CD4-positive, alpha-beta T cell (primary cell): ENCODE measurements at regions not wholly inside any gene's neighbourhood (a gene's known extent, or its start where the extent isn't known, plus 50 kb on each side); places are given as distances from the start of the nearest gene placed in this dataset.

Experiments
- ATAC-seq: fragments of 200-7000 bp; cut with Tn5 transposase; one replicate; pipeline ENCODE4 v1.10.0; 2022; ENCODE audit warnings: mild to moderate bottlenecking; ENCODE audit not compliant: poor library complexity
- CTCF ChIA-PET: fragments of 350-600 bp; sonication (Branson Sonifier 250); formaldehyde crosslinking; loops from one replicate; lab custom pipeline; 2021; ENCODE audit warnings: antibody characterized with exemption, inconsistent platforms; lab: Charles Lee
- POLR2A ChIA-PET: fragments of 350-600 bp; sonication (Branson Sonifier 250); formaldehyde crosslinking; loops from one replicate; lab custom pipeline; 2021; ENCODE audit warnings: antibody characterized with exemption, inconsistent platforms; lab: Charles Lee
- DNase-seq, 14 experiments: peaks; one replicate each; pipeline ENCODE4 v3.0.0-alpha.2; 2013 to 2020; ENCODE audit warnings: mixed read lengths in 2 of 14
- H3K27ac ChIP-seq, 2 donors: one replicate each; pipeline versions ENCODE4 v1.5.1 to v1.7.0; 2013; ENCODE audit warnings: low read length in 2 of 2, low read depth in 1 of 2, mild to moderate bottlenecking in 1 of 2
- H3K27me3 ChIP-seq, 2 experiments: 1 replicate in 1 of 2; 2 replicates in 1 of 2; pipeline versions ENCODE4 v1.6.1 to v1.7.0; 2013; ENCODE audit warnings: low read length in 2 of 2, control low read depth in 1 of 2, mild to moderate bottlenecking in 1 of 2, moderate library complexity in 1 of 2; ENCODE audit not compliant: insufficient read depth in 2 of 2, control insufficient read depth in 1 of 2
- H3K36me3 ChIP-seq: one replicate; pipeline ENCODE4 v1.6.1; 2013; ENCODE audit warnings: low read length, control low read depth; ENCODE audit not compliant: insufficient read depth
- H3K4me1 ChIP-seq: one replicate; pipeline ENCODE4 v1.6.1; 2013; ENCODE audit warnings: low read length, control low read depth; ENCODE audit not compliant: insufficient read depth
- H3K4me3 ChIP-seq: one replicate; pipeline ENCODE4 v1.5.1; 2013; ENCODE audit warnings: mild to moderate bottlenecking, low read length, moderate library complexity
- H3K9me3 ChIP-seq, 2 experiments: 1 replicate in 1 of 2; 2 replicates in 1 of 2; pipeline versions ENCODE4 v1.6.1 to v1.7.0; 2013; ENCODE audit warnings: low read length in 2 of 2, mild to moderate bottlenecking in 2 of 2, control low read depth in 1 of 2, moderate library complexity in 1 of 2; ENCODE audit not compliant: control insufficient read depth in 1 of 2, insufficient read depth in 1 of 2
- H3K27ac Mint-ChIP-seq: one replicate; pipeline ENCODE4 v1.8.0; 2020; ENCODE audit warnings: mixed read lengths
- H3K27me3 Mint-ChIP-seq: one replicate; pipeline ENCODE4 v1.8.0; 2021; ENCODE audit warnings: mixed read lengths
- H3K36me3 Mint-ChIP-seq: one replicate; pipeline ENCODE4 v1.8.0; 2021; ENCODE audit warnings: low read depth, mixed read lengths
- H3K4me1 Mint-ChIP-seq: one replicate; pipeline ENCODE4 v1.8.0; 2021; ENCODE audit warnings: low read depth, mixed read lengths
- H3K4me3 Mint-ChIP-seq: one replicate; pipeline ENCODE4 v1.8.0; 2020; ENCODE audit warnings: mild to moderate bottlenecking, mixed read lengths
- H3K9me3 Mint-ChIP-seq: one replicate; pipeline ENCODE4 v1.8.0; 2020; ENCODE audit warnings: mixed read lengths
- intact Hi-C, 2 experiments: fragments of 100-400 bp; cut with DNase I in 1 of 2; cut with micrococcal nuclease in 1 of 2; formaldehyde crosslinking; loops; one replicate each; pipeline versions ENCODE4 v1.15.1 to v1.9.0; 2023 to 2025; cut with DNase I, micrococcal nuclease
- TF ChIP-seq, protein P1 (sequence below): fragments of 200-600 bp; IDR thresholded peaks from one replicate; pipeline ENCODE4 v1.8.0; 2022; ENCODE audit warnings: antibody characterized with exemption, mild to moderate bottlenecking

DNA sequence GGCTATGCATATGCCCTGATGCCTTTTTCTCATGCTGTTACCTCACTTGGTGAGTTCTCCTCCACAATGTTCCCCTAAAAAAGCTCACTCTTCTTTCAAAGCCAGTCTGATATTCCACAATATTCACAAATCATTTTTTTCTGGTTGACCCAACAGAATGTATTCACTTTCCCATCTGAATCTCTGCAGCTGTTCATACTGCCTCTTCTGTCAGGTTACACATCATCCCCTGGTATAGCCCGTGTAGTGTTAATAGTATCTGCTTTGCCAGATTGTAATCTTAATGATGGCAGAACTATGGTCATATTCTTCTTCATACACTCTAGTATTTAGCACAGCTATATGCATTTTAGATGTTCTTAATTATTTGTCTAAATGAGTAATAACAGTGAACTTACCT lies 544.3 kb downstream of the EFNB2 start:
- Histone ChIP-seq H3K4me3 (no peak overlapping the region), H3K9me3 (no peaks in the 10 kb centered on the region), H3K4me1 (no peaks in the 10 kb centered on the region), H3K36me3 (no peaks in the 10 kb centered on the region), H3K27me3 (no peaks in the 10 kb centered on the region), H3K27ac (no peak overlapping the region)
- Mint-ChIP-seq H3K27ac (no peak overlapping the region), H3K36me3 (no peaks in the 10 kb centered on the region), H3K4me1 (no peaks in the 10 kb centered on the region), H3K9me3 (peaks cover 4% of the 10 kb centered on the region), H3K4me3 (no peak overlapping the region), H3K27me3 (no peaks in the 10 kb centered on the region)
- POLR2A ChIA-PET: no interaction called here
- DNase-seq: no peak
- CTCF ChIA-PET: no interaction called here
- intact Hi-C loops: no loop called here
- ATAC-seq: no peak
- TF ChIP-seq, protein P1, sequence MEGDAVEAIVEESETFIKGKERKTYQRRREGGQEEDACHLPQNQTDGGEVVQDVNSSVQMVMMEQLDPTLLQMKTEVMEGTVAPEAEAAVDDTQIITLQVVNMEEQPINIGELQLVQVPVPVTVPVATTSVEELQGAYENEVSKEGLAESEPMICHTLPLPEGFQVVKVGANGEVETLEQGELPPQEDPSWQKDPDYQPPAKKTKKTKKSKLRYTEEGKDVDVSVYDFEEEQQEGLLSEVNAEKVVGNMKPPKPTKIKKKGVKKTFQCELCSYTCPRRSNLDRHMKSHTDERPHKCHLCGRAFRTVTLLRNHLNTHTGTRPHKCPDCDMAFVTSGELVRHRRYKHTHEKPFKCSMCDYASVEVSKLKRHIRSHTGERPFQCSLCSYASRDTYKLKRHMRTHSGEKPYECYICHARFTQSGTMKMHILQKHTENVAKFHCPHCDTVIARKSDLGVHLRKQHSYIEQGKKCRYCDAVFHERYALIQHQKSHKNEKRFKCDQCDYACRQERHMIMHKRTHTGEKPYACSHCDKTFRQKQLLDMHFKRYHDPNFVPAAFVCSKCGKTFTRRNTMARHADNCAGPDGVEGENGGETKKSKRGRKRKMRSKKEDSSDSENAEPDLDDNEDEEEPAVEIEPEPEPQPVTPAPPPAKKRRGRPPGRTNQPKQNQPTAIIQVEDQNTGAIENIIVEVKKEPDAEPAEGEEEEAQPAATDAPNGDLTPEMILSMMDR: no peak

DNA sequence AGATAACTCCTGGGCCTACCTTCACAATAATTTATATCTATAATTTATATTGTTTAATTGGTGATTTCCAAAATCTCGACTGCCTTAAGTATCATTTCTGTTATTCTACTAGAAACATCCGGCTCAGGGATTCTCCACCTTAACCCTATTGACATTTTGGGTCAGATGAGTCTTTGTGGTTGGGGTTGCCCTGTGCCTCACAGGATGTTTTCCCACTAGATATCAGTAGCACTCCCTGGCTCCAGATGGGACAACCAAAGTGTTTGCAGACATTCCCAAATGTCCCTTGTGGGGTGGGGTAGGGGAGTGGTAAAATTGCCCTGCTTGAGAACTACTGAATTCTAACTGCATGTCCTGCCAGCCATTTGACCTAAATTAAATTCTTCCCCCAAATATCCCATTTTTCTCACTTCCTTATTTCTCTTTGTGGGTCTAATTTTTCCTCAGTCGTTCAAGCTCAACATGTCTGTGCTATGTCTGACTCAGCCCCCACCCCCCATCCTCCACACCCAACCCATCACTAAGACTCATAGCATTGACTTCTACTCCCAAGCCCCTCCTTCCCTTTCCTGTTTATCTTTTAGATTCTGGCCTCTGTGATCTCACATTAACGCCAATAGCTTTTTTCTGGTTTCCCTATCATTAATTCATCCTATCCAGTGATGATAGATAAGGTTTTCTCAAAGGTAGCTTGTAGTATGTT lies 545.1 kb downstream of the EFNB2 start:
- no peak overlapping the region for H3K27ac Mint-ChIP-seq
- no peaks in the 10 kb centered on the region for H3K36me3 Mint-ChIP-seq
- H3K4me3 Mint-ChIP-seq: no peak overlapping the region
- no peaks in the 10 kb centered on the region for H3K27me3 ChIP-seq
- intact Hi-C loops: no loop called here
- DNase-seq: no peak
- POLR2A ChIA-PET: no interaction called here
- H3K9me3 Mint-ChIP-seq: peaks cover 4% of the 10 kb centered on the region
- H3K9me3 ChIP-seq: no peaks in the 10 kb centered on the region
- H3K36me3 ChIP-seq: no peaks in the 10 kb centered on the region
- TF ChIP-seq, protein P1: no peak
- H3K4me3 ChIP-seq: no peak overlapping the region
- H3K4me1 ChIP-seq: no peaks in the 10 kb centered on the region
- CTCF ChIA-PET: no interaction called here
- H3K27me3 Mint-ChIP-seq: no peaks in the 10 kb centered on the region
- H3K4me1 Mint-ChIP-seq: no peaks in the 10 kb centered on the region
- ATAC-seq: no peak
- no peak overlapping the region for H3K27ac ChIP-seq

DNA sequence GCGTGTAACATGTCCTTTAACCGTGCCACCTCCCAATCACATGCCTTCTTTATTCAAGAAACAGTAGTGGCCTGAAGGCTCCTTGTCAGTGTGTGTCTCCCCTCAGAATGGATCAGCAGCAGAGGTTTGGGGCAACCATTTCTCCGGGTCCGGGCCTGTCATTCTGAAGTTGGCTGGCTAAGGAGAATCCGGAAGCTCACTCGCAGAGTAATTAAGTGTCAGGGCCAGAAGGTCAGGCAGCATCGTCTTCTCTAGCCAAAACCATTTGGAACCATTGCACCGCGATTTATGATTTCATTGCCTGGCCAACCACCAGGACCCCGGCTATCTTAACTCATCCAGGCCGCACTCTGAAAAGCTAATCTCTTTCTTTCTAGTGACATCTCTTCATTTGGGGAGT lies 550.8 kb downstream of the EFNB2 start:
- Histone ChIP-seq H3K4me3 (no peak overlapping the region), H3K9me3 (no peaks in the 10 kb centered on the region), H3K4me1 (no peaks in the 10 kb centered on the region), H3K27me3 (no peaks in the 10 kb centered on the region), H3K27ac (no peak overlapping the region), H3K36me3 (no peaks in the 10 kb centered on the region)
- POLR2A ChIA-PET: no interaction called here
- H3K9me3 Mint-ChIP-seq: peaks cover 2% of the 10 kb centered on the region
- H3K27me3 Mint-ChIP-seq: no peaks in the 10 kb centered on the region
- H3K36me3 Mint-ChIP-seq: no peaks in the 10 kb centered on the region
- ATAC-seq (no peak), DNase-seq (no peak)
- TF ChIP-seq, protein P1: no peak
- intact Hi-C loops: no loop called here
- H3K4me3 Mint-ChIP-seq: no peak overlapping the region
- CTCF ChIA-PET: no interaction called here
- no peaks in the 10 kb centered on the region for H3K4me1 Mint-ChIP-seq
- no peak overlapping the region for H3K27ac Mint-ChIP-seq
